ENCODE measurements at regions not wholly inside any gene's neighbourhood (a gene's known extent, or its start where the extent isn't known, plus 50 kb on each side); places are given as distances from the start of the nearest gene placed in this dataset.

GRCh38 chr14:98786456-98786855 lies 485.5 kb downstream of the BCL11B start:
- intact Hi-C loops (cut with micrococcal nuclease): no loop called here
- H2AFZ ChIP-seq (ENCODE audit: low read depth, low read length): no peak overlapping the region
- no peaks in the 10 kb centered on the region for H3K9me1 ChIP-seq (replicated peaks; ENCODE audit: control insufficient read depth, extremely low read depth, insufficient read depth, low read length)
- H3K4me1 ChIP-seq (ENCODE audit: control insufficient read depth, extremely low read depth, insufficient read depth, low read length): no peaks in the 10 kb centered on the region
- no peaks in the 10 kb centered on the region for H3K27me3 ChIP-seq (ENCODE audit: control insufficient read depth in 2 of 2, insufficient read depth in 2 of 2, low read length in 2 of 2)
- POLR2A ChIA-PET: no interaction called here
- DNase-seq (ENCODE audit: low read depth, low spot score): no peak
- peaks cover 9% of the 10 kb centered on the region for H3K9me3 ChIP-seq (replicated peaks; ENCODE audit: control insufficient read depth, insufficient read depth, low read length)
- H4K20me1 ChIP-seq (replicated peaks; ENCODE audit: control insufficient read depth, extremely low read depth, insufficient read depth, low read length): no peaks in the 10 kb centered on the region
- H3K4me2 ChIP-seq (ENCODE audit: insufficient read depth, low read length): no peak overlapping the region
- TF ChIP-seq MAX (IDR thresholded peaks at IDR 0.05; ENCODE audit: insufficient read depth, insufficient read length) (no peak), GATA2 (IDR thresholded peaks at IDR 0.05; ENCODE audit: insufficient read depth, insufficient read length, low read depth, low read length) (no peak), POLR2A (IDR thresholded peaks at IDR 0.05; ENCODE audit: low read depth, low read length) (no peak), MYC (IDR thresholded peaks at IDR 0.05; ENCODE audit: low read depth, low read length) (no peak), POLR2AphosphoS5 (IDR thresholded peaks at IDR 0.05; ENCODE audit: insufficient read depth, low read depth, low read length) (no peak), EZH2 (IDR thresholded peaks at IDR 0.05; ENCODE audit: borderline replicate concordance, low read depth, low read length, severe bottlenecking) (no peak), FOS (IDR thresholded peaks at IDR 0.05; ENCODE audit: borderline replicate concordance, insufficient read depth, low read length) (no peak), JUN (IDR thresholded peaks at IDR 0.05; ENCODE audit: borderline replicate concordance, insufficient read depth, insufficient read length, low read depth) (no peak)
- TF ChIP-seq, protein P1, sequence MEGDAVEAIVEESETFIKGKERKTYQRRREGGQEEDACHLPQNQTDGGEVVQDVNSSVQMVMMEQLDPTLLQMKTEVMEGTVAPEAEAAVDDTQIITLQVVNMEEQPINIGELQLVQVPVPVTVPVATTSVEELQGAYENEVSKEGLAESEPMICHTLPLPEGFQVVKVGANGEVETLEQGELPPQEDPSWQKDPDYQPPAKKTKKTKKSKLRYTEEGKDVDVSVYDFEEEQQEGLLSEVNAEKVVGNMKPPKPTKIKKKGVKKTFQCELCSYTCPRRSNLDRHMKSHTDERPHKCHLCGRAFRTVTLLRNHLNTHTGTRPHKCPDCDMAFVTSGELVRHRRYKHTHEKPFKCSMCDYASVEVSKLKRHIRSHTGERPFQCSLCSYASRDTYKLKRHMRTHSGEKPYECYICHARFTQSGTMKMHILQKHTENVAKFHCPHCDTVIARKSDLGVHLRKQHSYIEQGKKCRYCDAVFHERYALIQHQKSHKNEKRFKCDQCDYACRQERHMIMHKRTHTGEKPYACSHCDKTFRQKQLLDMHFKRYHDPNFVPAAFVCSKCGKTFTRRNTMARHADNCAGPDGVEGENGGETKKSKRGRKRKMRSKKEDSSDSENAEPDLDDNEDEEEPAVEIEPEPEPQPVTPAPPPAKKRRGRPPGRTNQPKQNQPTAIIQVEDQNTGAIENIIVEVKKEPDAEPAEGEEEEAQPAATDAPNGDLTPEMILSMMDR (IDR thresholded peaks at IDR 0.05; ENCODE audit: extremely low read depth in 1 of 2, insufficient read depth in 1 of 2, low read depth in 1 of 2, low read length in 2 of 2): no peak
- CTCF ChIA-PET: no interaction called here
- no peaks in the 10 kb centered on the region for H3K79me2 ChIP-seq (ENCODE audit: control insufficient read depth, insufficient read depth, low read length)
- no peak overlapping the region for H3K9ac ChIP-seq (replicated peaks; ENCODE audit: extremely low read depth, insufficient read depth, low read length)
- dilution Hi-C loops (cut with MboI; ENCODE audit: extremely low pct_ligation_motif_present, low sequenced_read_pairs): no loop called here
- no TSS peak for BruUV-seq (replicated peaks)
- no peak for FAIRE-seq
- H3K27ac ChIP-seq (ENCODE audit: insufficient read depth, low read depth, low read length): no peak overlapping the region
- H3K36me3 ChIP-seq (ENCODE audit: control insufficient read depth in 2 of 2, extremely low read depth in 1 of 2, insufficient read depth in 2 of 2, low read length in 2 of 2): no peaks in the 10 kb centered on the region
- no peak overlapping the region for H3K4me3 ChIP-seq (replicated peaks in 1 of 3; ENCODE audit: insufficient read depth in 1 of 3, low read depth in 1 of 3, low read length in 3 of 3)
